HG02642 (cell line): ENCODE measurements at regions not wholly inside any gene's neighbourhood (a gene's known extent, or its start where the extent isn't known, plus 50 kb on each side); places are given as distances from the start of the nearest gene placed in this dataset.

Source experiments
- ATAC-seq: cut with Tn5 transposase; IDR thresholded peaks from one replicate; pipeline ENCODE4 v1.9.1; 2021; ENCODE audit warnings: mild to moderate bottlenecking; ENCODE audit not compliant: unreplicated experiment, poor library complexity

DNA sequence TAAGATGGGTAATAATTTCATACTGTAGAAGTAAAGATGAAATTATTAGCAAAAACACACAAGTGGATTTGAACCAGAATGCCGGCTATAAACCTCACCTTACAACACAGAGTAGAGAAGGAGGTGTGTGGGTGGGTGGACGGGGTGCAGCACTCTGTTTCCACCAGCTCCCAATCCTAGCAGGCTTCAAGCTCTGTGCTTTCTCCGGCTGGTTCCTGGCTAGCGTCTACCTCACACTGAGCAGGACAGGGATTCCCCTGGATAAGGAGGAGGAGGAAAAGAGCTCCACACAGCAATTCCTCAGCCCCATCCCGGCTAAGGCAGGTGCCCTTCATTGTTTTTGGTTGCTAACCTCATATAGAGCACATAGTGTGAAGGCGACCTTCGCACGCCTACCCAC is 453.3 kb downstream of the C6orf118 start:
- ATAC-seq: no peak

DNA sequence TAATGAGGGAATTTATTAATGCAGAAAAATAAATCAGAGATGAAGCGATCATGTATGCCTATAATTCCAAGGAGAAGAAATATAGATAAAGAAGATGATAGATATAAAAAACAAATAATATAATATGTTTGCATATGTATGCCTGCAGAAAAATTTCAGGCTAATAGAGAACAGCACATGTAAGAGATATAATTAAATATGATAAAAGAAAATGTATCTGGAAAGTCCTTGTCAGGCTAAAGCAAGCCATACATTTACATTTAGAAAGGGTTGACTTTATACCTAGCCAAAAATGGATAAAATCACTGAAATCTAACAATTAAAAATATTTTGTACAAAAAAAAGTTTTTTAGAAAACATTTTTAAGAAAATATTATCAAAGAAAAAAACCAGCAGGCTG is 454.1 kb downstream of the C6orf118 start:
- no peak for ATAC-seq

DNA sequence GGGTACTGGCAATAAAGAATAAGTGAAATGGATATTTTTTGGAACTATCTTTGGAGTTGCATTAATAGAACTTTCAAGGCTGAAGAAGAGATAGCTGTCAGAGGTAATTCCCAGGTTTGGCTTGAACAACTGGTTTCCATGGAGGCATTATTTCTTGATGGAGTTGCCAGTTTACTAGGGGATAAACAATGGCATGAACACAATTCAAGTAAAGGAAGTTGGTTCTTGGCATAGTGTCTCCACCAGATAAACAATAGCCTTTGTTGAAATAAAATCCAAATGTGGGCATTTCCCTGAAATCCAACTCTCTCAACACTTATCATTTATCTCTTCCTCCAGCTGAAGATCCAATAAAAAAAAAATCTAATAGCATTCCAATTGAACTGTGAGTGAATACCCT is 454.9 kb downstream of the C6orf118 start:
- ATAC-seq: no peak

GRCh38 chr6:164845773-164846172 is 463.6 kb downstream of the C6orf118 start:
- ATAC-seq: no peak

DNA sequence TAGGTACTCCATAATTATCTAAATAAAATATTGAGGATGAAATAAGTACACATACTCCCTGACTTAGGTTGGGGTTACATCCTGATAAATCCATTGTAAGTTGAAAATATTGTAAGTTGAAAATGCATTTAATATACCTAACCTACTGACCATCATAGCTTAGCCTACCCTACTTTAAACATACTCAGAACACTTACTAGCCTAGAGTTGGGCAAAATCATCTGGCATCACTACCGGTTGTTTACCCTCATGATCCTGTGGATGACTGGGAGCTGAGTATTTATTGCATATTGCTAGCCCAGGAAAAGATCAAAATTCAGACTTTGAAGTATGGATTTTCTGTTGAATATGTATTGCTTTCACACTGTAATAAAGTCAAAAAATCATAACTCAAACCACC is 467.3 kb downstream of the C6orf118 start:
- no peak for ATAC-seq

DNA sequence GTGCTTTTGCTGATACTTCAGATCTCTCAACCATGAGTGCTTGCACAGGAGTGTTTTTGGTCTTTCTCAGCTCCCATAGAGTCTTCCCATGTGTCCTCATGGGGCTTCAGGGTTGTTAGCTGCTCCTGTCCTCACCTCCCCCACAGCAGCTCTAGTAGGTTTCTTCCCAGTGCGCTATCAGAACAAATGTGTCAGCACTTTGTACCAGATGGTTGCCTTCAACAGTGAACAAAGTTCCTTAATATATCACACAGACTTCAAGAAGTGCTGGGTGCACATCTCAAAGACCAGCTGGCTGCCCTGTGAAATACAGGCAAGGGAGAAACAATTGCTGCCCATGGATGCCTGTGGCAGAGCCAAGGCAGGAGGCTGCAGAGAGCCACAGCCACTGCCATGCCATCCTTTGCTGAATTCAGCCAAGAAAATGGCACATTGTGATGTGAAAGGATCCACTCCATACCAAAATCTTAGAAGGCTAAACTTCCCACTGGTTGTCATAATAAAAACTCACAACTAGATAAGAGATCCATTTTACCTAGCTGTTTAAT is 471.3 kb downstream of the C6orf118 start:
- no peak for ATAC-seq

DNA sequence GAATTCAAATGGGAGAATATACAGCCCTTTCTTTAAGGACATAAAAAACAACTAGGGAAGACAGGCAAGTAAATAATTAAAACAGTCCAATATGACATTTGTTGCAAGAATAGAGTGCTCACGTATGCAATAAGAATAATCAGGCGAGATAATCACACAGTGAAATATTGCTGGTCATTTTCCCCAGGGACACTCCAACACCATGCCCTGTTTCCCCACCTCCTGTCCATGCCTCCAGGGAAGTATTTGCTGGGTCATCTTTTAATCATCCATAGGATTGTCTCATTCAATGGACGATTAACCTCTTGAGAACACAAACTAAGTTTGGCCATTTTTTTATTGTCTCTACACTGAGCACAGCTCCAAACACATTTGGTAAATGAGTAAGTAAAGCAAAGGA is 472.9 kb downstream of the C6orf118 start:
- no peak for ATAC-seq

DNA sequence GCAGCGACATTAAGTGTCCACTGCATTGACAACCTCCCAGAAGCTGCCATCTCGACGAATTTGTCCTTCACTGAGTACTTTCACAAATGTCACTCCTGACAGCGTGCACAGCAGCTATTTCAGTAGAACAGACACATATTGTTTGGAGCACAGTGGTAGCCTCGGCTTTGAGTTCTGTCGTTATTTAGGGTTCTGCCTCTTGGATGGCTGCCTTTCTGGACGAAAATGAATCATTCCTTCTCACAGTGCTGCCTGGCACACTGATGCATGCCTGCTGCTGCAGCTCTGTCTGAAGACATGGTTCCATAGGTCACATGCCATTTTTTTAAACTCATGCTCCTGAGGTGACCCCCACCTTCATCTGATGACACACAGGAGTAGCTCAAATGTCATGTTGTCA is 477.0 kb downstream of the C6orf118 start:
- no peak for ATAC-seq

DNA sequence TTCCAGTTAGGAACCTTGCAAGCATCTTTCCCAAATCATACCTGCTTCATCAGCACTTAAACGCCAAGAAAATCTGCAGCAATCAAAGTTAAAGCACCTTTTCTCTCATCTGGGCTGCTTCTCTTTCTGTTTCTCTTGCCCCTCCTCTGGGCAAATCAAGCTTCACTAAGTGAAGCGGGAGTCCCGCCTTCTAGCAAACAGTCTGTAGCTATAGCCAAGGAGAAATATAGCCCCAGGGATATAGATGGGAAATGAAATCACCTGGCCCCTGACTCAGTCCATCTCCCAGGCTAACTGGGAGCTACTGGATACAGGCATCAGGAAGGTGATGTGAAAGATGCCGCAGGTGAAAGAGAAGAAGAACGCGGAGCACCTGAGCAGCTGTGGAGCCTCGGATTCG is 481.9 kb downstream of the C6orf118 start:
- ATAC-seq: no peak

DNA sequence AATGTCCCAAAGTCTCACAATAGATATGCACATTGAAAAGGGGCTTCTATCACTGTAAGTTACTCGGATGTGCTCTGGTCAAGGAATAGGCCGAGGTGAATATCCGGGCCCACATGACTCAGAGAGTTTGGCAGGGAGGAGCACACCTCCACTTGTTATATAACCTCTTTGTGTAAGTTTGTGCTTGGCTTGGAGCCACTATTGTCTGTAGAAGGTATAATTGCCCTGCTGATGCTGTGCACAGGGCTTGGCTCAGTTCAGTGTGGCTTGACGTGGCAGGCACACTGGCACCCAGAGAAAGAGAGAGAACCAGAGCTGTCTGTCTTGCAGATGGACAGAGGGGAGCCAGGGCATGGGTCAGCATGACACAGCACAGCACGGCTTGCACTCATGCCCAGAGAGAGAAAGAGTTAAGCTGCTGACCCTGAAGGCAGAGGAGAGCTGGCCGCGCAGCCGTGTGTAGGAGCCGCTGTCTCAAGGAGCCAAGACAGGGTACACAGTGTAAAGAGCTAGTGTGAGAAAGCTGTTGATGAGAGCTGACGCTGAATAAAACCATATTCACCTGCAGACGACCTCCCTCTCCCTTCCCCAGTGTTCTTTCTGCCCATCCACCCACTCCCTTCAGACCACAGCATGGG is 482.5 kb downstream of the C6orf118 start:
- ATAC-seq: no peak

DNA sequence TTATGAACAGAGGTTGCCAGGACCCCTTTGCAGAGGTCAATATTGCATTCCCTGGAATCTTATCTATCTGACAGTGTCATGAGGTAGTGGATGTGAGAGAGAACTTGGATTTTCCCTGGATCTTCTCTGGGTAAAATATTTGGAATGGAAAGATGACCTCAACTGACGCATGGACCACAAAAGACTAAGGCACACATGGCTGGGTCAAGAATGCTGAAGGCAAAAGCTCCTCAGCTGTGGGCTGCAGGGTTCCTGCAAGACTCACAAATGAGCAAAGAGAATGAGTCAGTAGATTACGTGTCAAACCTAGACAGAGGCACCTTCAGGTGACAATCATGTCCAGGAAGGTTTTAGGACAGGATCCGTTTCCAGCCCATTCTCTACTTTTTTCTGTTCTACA is 484.0 kb downstream of the C6orf118 start:
- ATAC-seq: no peak

- no peak for ATAC-seq
These were observed 491.7 kb downstream of the C6orf118 start for GRCh38 chr6:164817662-164818061.

DNA sequence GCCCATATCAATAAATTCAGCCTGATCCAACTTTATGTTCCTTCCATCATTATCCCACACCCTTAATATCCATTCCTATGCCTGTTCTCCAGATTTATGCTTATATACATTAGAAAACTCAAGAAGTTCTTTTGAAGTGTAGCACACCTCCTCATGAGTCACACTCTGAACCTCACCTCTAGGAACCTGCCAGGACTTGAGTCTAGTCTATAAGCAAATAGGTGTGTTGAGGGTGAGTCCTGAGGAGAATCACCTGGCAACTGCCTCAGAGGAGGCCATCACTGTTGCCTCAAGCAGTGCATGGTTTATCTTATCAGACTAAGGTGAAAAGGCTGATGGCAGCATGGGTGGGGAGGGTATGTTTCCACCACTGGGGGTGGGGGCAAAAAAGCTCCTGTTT is 496.7 kb downstream of the C6orf118 start:
- no peak for ATAC-seq

DNA sequence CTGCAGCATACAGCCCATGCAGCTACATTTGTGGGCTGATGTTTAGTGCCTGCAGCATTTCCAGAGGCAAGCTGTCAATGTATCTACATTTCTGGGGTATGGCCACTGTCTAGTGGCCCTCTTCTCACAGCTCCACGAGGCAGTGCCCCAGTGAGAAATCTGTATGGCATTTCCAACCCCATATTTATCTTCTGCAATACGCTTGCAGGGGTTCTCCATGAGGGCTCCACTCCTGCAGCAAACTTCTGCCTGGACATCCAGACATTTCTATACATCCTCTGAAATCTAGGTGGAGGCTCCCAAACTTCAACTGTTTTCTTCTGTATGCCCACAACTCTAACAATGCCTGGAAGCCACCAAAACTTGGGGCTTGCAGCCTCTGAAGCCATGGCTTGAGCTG is 502.3 kb downstream of the C6orf118 start:
- ATAC-seq: no peak

DNA sequence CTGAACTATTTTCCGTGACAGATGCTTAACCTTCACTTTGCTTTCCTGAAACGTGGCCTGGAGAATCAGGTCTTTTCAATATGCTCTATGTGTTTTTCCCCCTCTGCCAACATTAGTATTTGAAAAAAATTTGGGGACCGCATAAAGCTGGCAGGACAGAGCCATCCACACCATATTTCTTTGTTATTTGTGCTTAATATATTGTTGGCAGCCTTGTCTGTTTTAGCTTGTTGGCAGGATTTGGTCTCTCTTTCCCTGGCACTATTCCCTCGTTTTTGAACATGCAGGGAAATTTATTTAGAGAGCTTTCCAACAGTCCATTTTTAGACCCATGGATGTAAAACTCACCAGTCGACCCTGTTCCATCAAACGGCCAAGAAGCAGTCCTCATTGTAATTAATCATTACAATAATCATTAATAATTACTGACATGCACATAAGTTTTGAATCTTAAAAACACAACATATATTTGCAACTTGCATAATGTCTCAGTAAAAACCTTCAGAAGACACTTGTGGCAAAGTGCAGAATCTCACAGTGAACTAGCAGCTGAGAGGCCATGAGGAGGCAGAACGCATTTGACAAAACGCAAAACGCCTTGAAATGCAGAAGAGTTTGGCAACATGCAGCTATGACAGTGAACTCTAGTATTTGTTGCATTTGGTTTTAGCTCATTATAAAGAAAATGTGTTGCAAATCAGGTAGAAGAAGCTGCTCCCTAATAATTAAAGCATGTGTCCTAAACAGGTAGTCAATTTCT is 514.2 kb downstream of the C6orf118 start:
- no peak for ATAC-seq

DNA sequence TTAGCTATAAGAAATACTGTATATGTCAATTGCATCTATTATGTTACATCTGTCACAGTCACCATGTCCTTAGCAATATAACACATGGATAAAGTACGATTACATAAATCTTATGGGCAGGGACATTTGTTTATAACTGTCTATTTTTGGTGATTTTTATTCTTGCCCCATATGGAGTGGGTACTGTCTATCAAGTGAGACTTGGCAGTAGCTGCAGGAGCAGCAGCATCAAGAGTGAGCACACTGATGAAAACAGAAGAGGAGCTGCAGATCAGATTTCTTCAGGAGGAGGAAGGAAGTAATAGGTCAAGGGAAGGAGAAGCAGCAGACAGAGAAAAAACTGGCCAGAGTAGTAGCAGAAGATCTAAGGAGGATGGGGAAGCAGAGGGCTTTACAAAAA is 516.7 kb downstream of the C6orf118 start:
- no peak for ATAC-seq

- no peak for ATAC-seq
These were observed 517.9 kb downstream of the C6orf118 start for GRCh38 chr6:164791498-164791897.

GRCh38 chr6:164763788-164764187 is 545.6 kb downstream of the C6orf118 start:
- no peak for ATAC-seq

GRCh38 chr6:164757451-164757850 is 552.0 kb downstream of the C6orf118 start:
- no peak for ATAC-seq

DNA sequence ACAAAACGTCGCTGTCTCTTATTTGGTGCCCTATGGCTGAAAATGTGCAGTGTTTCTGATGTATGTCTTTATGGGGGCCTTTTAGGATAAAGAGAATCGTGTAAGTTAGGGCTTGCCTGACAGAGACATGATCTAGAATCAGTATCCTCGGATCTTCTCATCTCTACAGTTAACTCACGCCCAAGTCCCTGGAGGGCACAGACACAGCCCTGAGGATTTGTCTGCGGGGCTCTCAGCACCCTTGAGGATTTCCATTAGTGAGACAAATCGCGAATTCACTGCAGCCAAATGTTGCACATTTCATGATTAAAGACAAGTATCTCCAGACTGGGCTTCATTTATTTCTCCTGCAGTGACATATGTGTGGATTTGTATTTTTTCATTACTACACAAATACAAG is 552.7 kb downstream of the C6orf118 start:
- ATAC-seq: no peak

DNA sequence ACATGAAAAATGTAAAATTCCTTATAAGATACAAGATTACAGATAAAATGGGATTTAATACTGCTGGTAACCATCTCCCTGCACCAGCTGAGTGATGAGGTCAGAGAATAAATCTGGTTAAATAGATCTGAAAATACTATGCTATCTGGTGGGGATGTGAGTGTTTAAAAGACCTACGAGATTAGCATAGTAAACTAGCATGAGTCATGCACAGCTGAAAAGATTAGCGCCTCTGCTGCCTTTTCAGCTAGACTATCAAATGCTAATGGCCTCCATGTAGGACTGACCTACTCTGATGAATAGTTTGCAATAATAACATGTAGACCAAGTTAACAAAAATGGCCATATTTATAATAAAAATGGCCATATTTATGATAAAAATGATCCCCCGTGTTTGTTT is 553.3 kb downstream of the C6orf118 start:
- ATAC-seq: no peak

GRCh38 chr6:164753517-164753916 is 555.9 kb downstream of the C6orf118 start:
- no peak for ATAC-seq
